Fibroblast of mammary gland (primary cell): ENCODE measurements at regions not wholly inside any gene's neighbourhood (a gene's known extent, or its start where the extent isn't known, plus 50 kb on each side); places are given as distances from the start of the nearest gene placed in this dataset.

Experiments
- DNase-seq: peaks from one replicate; pipeline ENCODE4 v3.0.0-alpha.2; 2010; ENCODE audit warnings: low read depth
- H3K4me3 ChIP-seq: 2 replicates; pipeline ENCODE4 v1.5.1; 2011; ENCODE audit warnings: low read depth, mild to moderate bottlenecking, low read length, moderate library complexity; ENCODE audit not compliant: control insufficient read depth
- TF ChIP-seq, protein P1 (sequence below): conservative IDR thresholded peaks from 2 replicates; pipeline ENCODE4 v1.5.1; 2011; ENCODE audit warnings: low read depth, low read length, inconsistent platforms; ENCODE audit not compliant: control insufficient read depth, insufficient read depth

DNA sequence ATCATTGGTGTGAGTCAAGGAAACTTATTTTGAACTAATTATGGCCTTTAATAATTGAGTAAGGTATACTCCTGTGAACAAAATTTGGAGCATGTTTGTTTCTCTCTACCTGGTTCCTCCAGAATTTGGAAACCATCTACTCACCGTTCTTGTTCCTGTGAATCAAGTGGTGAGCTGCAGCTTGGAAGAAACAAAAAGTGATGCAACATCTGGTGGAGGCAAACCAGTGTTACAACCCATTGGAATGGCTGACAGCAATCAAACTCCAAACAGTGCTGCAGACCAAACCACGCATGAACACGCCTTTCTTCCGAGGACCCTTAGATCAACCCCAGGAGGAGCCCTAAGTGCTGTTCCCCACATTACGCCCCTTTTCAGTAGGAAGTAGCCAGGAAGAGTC, 104.7 kb upstream of the VASH1 start:
- TF ChIP-seq, protein P1, sequence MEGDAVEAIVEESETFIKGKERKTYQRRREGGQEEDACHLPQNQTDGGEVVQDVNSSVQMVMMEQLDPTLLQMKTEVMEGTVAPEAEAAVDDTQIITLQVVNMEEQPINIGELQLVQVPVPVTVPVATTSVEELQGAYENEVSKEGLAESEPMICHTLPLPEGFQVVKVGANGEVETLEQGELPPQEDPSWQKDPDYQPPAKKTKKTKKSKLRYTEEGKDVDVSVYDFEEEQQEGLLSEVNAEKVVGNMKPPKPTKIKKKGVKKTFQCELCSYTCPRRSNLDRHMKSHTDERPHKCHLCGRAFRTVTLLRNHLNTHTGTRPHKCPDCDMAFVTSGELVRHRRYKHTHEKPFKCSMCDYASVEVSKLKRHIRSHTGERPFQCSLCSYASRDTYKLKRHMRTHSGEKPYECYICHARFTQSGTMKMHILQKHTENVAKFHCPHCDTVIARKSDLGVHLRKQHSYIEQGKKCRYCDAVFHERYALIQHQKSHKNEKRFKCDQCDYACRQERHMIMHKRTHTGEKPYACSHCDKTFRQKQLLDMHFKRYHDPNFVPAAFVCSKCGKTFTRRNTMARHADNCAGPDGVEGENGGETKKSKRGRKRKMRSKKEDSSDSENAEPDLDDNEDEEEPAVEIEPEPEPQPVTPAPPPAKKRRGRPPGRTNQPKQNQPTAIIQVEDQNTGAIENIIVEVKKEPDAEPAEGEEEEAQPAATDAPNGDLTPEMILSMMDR: no peak
- H3K4me3 ChIP-seq: no peak overlapping the region
- no peak for DNase-seq

DNA sequence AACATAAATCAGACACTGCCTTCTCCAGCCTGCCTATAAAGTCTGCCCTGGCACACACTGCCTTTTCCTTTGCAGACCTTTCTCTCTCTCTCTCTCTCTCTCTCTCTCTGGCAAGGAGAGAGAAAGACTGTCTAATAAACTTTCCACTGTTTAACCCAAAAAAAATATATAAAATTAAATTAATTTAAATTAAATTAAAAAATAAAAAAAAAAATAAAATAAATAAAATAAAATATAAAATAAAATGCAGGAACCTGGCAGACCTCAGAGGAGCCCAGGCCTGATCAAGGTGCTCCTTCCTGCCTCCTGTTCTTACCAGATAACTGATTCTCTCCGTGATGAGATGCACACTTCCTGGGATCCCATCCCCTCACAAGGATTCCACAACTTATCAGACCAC, 103.9 kb upstream of the VASH1 start:
- DNase-seq: no peak
- no peak overlapping the region for H3K4me3 ChIP-seq
- TF ChIP-seq, protein P1: no peak

- TF ChIP-seq, protein P1: no peak
- no peak overlapping the region for H3K4me3 ChIP-seq
- no peak for DNase-seq
These were observed 103.4 kb upstream of the VASH1 start for GRCh38 chr14:76657846-76658245.

DNA sequence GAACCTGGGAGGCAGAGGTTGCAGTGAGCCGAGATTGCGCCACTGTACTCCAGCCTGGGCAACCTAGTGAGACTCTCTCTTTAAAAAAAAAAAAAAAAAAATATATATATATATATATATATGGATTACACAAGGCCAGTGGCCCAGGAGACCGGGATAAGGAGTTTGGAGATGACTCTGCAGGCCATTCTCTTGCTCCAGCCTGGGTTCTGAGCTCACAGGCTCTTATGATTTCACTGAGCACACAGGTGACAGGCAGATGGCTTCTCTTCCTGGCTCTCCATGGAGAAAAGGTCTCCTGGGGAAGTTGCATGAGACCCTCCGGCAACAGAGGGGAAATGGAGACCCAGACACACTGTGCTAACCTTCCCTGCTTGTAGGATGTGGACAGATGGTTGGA, 98.7 kb upstream of the VASH1 start:
- no peak overlapping the region for H3K4me3 ChIP-seq
- TF ChIP-seq, protein P1: no peak
- DNase-seq: no peak

GRCh38 chr14:76664790-76665189, 96.5 kb upstream of the VASH1 start:
- TF ChIP-seq, protein P1: no peak
- no peak for DNase-seq
- no peak overlapping the region for H3K4me3 ChIP-seq

- H3K4me3 ChIP-seq: no peak overlapping the region
- TF ChIP-seq, protein P1: no peak
- DNase-seq: no peak
These were observed 94.5 kb upstream of the VASH1 start for GRCh38 chr14:76666746-76667145.

GRCh38 chr14:76669770-76670169, 91.5 kb upstream of the VASH1 start:
- TF ChIP-seq, protein P1: no peak
- H3K4me3 ChIP-seq: no peak overlapping the region
- DNase-seq: no peak
